Neural progenitor cell (in vitro differentiated cells): ENCODE measurements at regions not wholly inside any gene's neighbourhood (a gene's known extent, or its start where the extent isn't known, plus 50 kb on each side); places are given as distances from the start of the nearest gene placed in this dataset.

Experiments used
- DNase-seq: peaks from one replicate; pipeline ENCODE4 v3.0.0-alpha.2; 2016; ENCODE audit warnings: low spot score
- H2AFZ ChIP-seq: fragments of 200-600 bp; sonication (generic); replicated peaks from 2 replicates; pipeline ENCODE4 v1.6.1; 2016; ENCODE audit warnings: antibody characterized with exemption
- H3F3A ChIP-seq: fragments of 200-600 bp; sonication (generic); 2 replicates; pipeline ENCODE4 v1.6.1; 2016; ENCODE audit warnings: antibody characterized with exemption, low read depth
- H3K27ac ChIP-seq: fragments of 200-600 bp; sonication (generic); 2 replicates; pipeline ENCODE4 v1.5.1; 2016; ENCODE audit warnings: mild to moderate bottlenecking
- H3K27me3 ChIP-seq: fragments of 200-600 bp; sonication (generic); 2 replicates; pipeline ENCODE4 v1.6.1; 2016; ENCODE audit warnings: mild to moderate bottlenecking, moderate library complexity
- H3K36me3 ChIP-seq: fragments of 200-600 bp; sonication (generic); 2 replicates; pipeline ENCODE4 v1.5.1; 2016
- H3K4me1 ChIP-seq: fragments of 200-600 bp; sonication (generic); 2 replicates; pipeline ENCODE4 v1.6.1; 2016; ENCODE audit warnings: mixed run types
- H3K4me2 ChIP-seq: fragments of 200-600 bp; sonication (generic); 2 replicates; pipeline ENCODE4 v1.6.1; 2016
- H3K4me3 ChIP-seq: fragments of 200-600 bp; sonication (generic); 2 replicates; pipeline ENCODE4 v1.5.1; 2016
- H3K79me2 ChIP-seq: fragments of 200-600 bp; sonication (generic); 2 replicates; pipeline ENCODE4 v1.6.1; 2016; ENCODE audit warnings: low read depth
- H3K9ac ChIP-seq: fragments of 200-600 bp; sonication (generic); 2 replicates; pipeline ENCODE4 v1.6.1; 2016
- H3K9me3 ChIP-seq: fragments of 200-600 bp; sonication (generic); 2 replicates; pipeline ENCODE4 v1.5.1; 2016; ENCODE audit warnings: low read depth
- H4K20me1 ChIP-seq: fragments of 200-600 bp; sonication (generic); 2 replicates; pipeline ENCODE4 v1.6.1; 2016; ENCODE audit warnings: low read depth
- H3K27ac Mint-ChIP-seq: 3 replicates; pipeline ENCODE4 v1.8.0; 2021; ENCODE audit warnings: mixed read lengths
- H3K27me3 Mint-ChIP-seq: 2 replicates; pipeline ENCODE4 v1.8.0; 2022; ENCODE audit warnings: low read depth, mild to moderate bottlenecking, inconsistent platforms, moderate library complexity, mixed read lengths; ENCODE audit not compliant: insufficient read depth
- H3K36me3 Mint-ChIP-seq: 3 replicates; pipeline ENCODE4 v1.8.0; 2021; ENCODE audit warnings: mixed read lengths
- H3K4me1 Mint-ChIP-seq: 3 replicates; pipeline ENCODE4 v1.8.0; 2021; ENCODE audit warnings: mixed read lengths
- H3K4me3 Mint-ChIP-seq: 3 replicates; pipeline ENCODE4 v1.8.0; 2021; ENCODE audit warnings: mild to moderate bottlenecking, moderate library complexity, mixed read lengths
- H3K9me3 Mint-ChIP-seq: 3 replicates; pipeline ENCODE4 v1.8.0; 2020; ENCODE audit warnings: mixed read lengths
- CTCF ChIP-seq: fragments of 200-600 bp; sonication (generic); IDR thresholded peaks from 2 replicates; pipeline ENCODE4 v1.5.1; 2017; ENCODE audit warnings: antibody characterized with exemption, mild to moderate bottlenecking
- EZH2 ChIP-seq: fragments of 200-600 bp; sonication (generic); IDR thresholded peaks from 2 replicates; pipeline ENCODE4 v1.6.1; 2017; ENCODE audit warnings: antibody characterized with exemption, mild to moderate bottlenecking, moderate library complexity
- EZH2phosphoT487 ChIP-seq: fragments of 200-600 bp; sonication (generic); IDR thresholded peaks from 2 replicates; pipeline ENCODE4 v1.6.1; 2017; ENCODE audit warnings: antibody characterized with exemption

GRCh38 chr1:79310609-79311008, 304.1 kb upstream of the ADGRL4 start:
- no peaks in the 10 kb centered on the region for H3K36me3 Mint-ChIP-seq

GRCh38 chr1:79304131-79304530, 297.6 kb upstream of the ADGRL4 start:
- no peaks in the 10 kb centered on the region for H3K4me1 ChIP-seq
- Mint-ChIP-seq H3K4me3 (no peak overlapping the region), H3K27me3 (no peaks in the 10 kb centered on the region), H3K36me3 (no peaks in the 10 kb centered on the region), H3K9me3 (no peaks in the 10 kb centered on the region), H3K27ac (no peak overlapping the region), H3K4me1 (peaks cover 3% of the 10 kb centered on the region)
- no peak for DNase-seq
- no peak overlapping the region for H3K4me3 ChIP-seq
- H3F3A ChIP-seq: no peaks in the 10 kb centered on the region
- H3K79me2 ChIP-seq: no peaks in the 10 kb centered on the region
- no peak overlapping the region for H3K27ac ChIP-seq
- H3K27me3 ChIP-seq: no peaks in the 10 kb centered on the region
- H4K20me1 ChIP-seq: no peaks in the 10 kb centered on the region
- TF ChIP-seq EZH2 (no peak), EZH2phosphoT487 (no peak), CTCF (no peak)
- H3K9ac ChIP-seq: no peak overlapping the region
- no peak overlapping the region for H3K4me2 ChIP-seq
- H3K9me3 ChIP-seq: no peaks in the 10 kb centered on the region
- H2AFZ ChIP-seq: no peak overlapping the region
- no peaks in the 10 kb centered on the region for H3K36me3 ChIP-seq

More at GRCh38 chr1:79310609-79311008, 304.1 kb upstream of the ADGRL4 start:
- Histone ChIP-seq H3K9me3 (no peaks in the 10 kb centered on the region), H3F3A (no peaks in the 10 kb centered on the region), H3K27ac (no peak overlapping the region), H3K4me1 (no peaks in the 10 kb centered on the region), H3K79me2 (no peaks in the 10 kb centered on the region), H2AFZ (no peak overlapping the region), H3K4me3 (no peak overlapping the region), H3K9ac (no peak overlapping the region), H3K36me3 (no peaks in the 10 kb centered on the region), H3K4me2 (no peak overlapping the region), H3K27me3 (no peaks in the 10 kb centered on the region), H4K20me1 (no peaks in the 10 kb centered on the region)
- Mint-ChIP-seq H3K27ac (no peak overlapping the region), H3K4me1 (no peaks in the 10 kb centered on the region), H3K4me3 (no peak overlapping the region), H3K9me3 (peaks cover 5% of the 10 kb centered on the region), H3K27me3 (no peaks in the 10 kb centered on the region)
- no peak for DNase-seq
- no peak for TF ChIP-seq EZH2phosphoT487
- no peak for TF ChIP-seq EZH2
- TF ChIP-seq CTCF: no peak

GRCh38 chr1:79303040-79303439, 296.5 kb upstream of the ADGRL4 start:
- no peak for TF ChIP-seq CTCF
- no peak for TF ChIP-seq EZH2phosphoT487
- no peak for TF ChIP-seq EZH2

More at GRCh38 chr1:79303040-79303439, 296.5 kb upstream of the ADGRL4 start:
- no peaks in the 10 kb centered on the region for H3K9me3 Mint-ChIP-seq
- no peak overlapping the region for H3K4me3 ChIP-seq
- H3K27me3 ChIP-seq: no peaks in the 10 kb centered on the region
- no peak for DNase-seq
- H3K4me1 Mint-ChIP-seq: peaks cover 3% of the 10 kb centered on the region
- H3K27ac Mint-ChIP-seq: peak overlapping the region; percentile 29
- H3K27me3 Mint-ChIP-seq: no peaks in the 10 kb centered on the region
- H3K4me1 ChIP-seq: no peaks in the 10 kb centered on the region
- no peaks in the 10 kb centered on the region for H3K36me3 ChIP-seq
- no peak overlapping the region for H3K4me3 Mint-ChIP-seq
- no peaks in the 10 kb centered on the region for H4K20me1 ChIP-seq
- no peak overlapping the region for H3K4me2 ChIP-seq
- no peaks in the 10 kb centered on the region for H3K36me3 Mint-ChIP-seq
- no peak overlapping the region for H3K27ac ChIP-seq
- no peaks in the 10 kb centered on the region for H3K79me2 ChIP-seq
- H2AFZ ChIP-seq: no peak overlapping the region
- H3K9ac ChIP-seq: no peak overlapping the region
- no peaks in the 10 kb centered on the region for H3F3A ChIP-seq
- no peaks in the 10 kb centered on the region for H3K9me3 ChIP-seq
